Glutamatergic neuron (in vitro differentiated cells): ENCODE measurements at regions not wholly inside any gene's neighbourhood (a gene's known extent, or its start where the extent isn't known, plus 50 kb on each side); places are given as distances from the start of the nearest gene placed in this dataset.

Source experiments
- DNase-seq: peaks from one replicate; pipeline ENCODE4 v3.0.0; 2022
- H3K27ac Mint-ChIP-seq: one replicate; pipeline ENCODE4 v1.8.0; 2020; ENCODE audit warnings: mild to moderate bottlenecking, mixed read lengths, inconsistent platforms; ENCODE audit not compliant: unreplicated experiment
- H3K27me3 Mint-ChIP-seq: one replicate; pipeline ENCODE4 v1.8.0; 2020; ENCODE audit warnings: mild to moderate bottlenecking, moderate library complexity, mixed read lengths, inconsistent platforms; ENCODE audit not compliant: unreplicated experiment
- H3K36me3 Mint-ChIP-seq: one replicate; pipeline ENCODE4 v1.8.0; 2020; ENCODE audit warnings: mild to moderate bottlenecking, mixed read lengths, inconsistent platforms; ENCODE audit not compliant: unreplicated experiment
- H3K4me1 Mint-ChIP-seq: one replicate; pipeline ENCODE4 v1.8.0; 2020; ENCODE audit warnings: mild to moderate bottlenecking, low read depth, mixed read lengths, inconsistent platforms; ENCODE audit not compliant: unreplicated experiment
- H3K4me3 Mint-ChIP-seq: one replicate; pipeline ENCODE4 v1.8.0; 2020; ENCODE audit warnings: mild to moderate bottlenecking, mixed read lengths, inconsistent platforms; ENCODE audit not compliant: unreplicated experiment
- H3K9me3 Mint-ChIP-seq: one replicate; pipeline ENCODE4 v1.8.0; 2020; ENCODE audit warnings: mild to moderate bottlenecking, moderate library complexity, mixed read lengths, inconsistent platforms; ENCODE audit not compliant: unreplicated experiment
- TF ChIP-seq, protein P1 (sequence below): fragments of 200-600 bp; sonication (generic); IDR thresholded peaks from one replicate; pipeline ENCODE4 v1.5.0; 2021; ENCODE audit not compliant: partially characterized antibody, unreplicated experiment

DNA sequence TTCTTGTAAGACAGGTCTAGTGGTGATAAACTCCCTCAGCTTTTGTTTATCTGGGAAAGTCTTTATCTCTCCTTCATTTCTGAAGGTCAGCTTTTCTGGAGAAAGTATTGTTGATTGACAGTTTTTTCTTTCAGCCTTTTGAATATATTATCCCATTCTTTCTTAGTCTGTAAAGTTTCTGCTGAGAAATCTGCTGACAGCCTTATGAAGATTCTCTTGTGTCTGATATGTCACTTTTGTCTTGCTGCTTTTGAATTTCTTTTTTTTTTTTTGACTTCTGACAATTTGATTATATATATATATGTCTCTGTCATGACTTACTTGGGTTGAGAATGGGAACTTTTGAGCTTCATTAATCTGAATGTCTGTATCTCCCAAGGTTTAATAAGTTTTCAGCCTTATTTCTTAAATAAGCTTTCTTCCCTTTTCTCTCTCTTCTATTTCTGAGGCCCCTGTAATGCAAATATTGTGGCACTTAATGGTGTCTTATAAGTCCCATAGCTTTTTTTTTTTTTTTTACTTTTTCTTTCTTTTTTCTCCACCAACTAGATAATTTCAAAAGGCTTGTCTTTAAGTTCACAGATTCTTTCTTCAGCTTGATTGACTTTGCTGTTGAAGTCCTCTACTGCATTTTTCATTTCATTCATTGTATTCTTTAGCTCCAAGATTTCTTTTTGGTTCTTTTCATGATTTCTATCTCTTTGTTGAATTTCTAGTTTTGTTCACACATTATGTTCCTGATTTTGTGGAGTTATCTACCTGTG, 81.4 kb upstream of the IL6 start:
- DNase-seq: no peak
- Mint-ChIP-seq H3K4me3 (no peak overlapping the region), H3K36me3 (peaks cover 48% of the 10 kb centered on the region), H3K9me3 (peaks cover 6% of the 10 kb centered on the region), H3K4me1 (no peaks in the 10 kb centered on the region), H3K27ac (peak overlapping the region; percentile 19), H3K27me3 (peaks cover 4% of the 10 kb centered on the region)
- TF ChIP-seq, protein P1, sequence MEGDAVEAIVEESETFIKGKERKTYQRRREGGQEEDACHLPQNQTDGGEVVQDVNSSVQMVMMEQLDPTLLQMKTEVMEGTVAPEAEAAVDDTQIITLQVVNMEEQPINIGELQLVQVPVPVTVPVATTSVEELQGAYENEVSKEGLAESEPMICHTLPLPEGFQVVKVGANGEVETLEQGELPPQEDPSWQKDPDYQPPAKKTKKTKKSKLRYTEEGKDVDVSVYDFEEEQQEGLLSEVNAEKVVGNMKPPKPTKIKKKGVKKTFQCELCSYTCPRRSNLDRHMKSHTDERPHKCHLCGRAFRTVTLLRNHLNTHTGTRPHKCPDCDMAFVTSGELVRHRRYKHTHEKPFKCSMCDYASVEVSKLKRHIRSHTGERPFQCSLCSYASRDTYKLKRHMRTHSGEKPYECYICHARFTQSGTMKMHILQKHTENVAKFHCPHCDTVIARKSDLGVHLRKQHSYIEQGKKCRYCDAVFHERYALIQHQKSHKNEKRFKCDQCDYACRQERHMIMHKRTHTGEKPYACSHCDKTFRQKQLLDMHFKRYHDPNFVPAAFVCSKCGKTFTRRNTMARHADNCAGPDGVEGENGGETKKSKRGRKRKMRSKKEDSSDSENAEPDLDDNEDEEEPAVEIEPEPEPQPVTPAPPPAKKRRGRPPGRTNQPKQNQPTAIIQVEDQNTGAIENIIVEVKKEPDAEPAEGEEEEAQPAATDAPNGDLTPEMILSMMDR: no peak

DNA sequence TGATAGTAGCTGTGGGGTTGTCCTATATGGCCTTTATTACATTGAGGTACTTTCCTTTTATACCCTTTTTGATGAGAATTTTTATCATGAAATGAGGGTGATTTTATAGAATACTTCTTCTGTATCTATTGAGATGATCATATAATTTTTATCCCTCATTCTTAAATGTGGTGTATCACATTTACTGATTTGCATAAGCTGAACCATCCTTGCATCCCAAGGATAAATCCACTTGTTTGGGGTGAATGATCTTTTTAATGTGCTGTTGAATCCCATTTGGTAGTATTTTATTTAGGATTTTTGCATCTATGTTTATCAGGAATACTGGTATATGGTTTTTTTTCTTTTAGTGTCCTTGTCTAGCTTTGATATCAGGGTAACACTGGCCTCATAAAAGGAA, 84.5 kb upstream of the IL6 start:
- H3K9me3 Mint-ChIP-seq: peaks cover 6% of the 10 kb centered on the region
- TF ChIP-seq, protein P1: no peak
- no peak overlapping the region for H3K27ac Mint-ChIP-seq
- peaks cover 41% of the 10 kb centered on the region for H3K36me3 Mint-ChIP-seq
- peaks cover 4% of the 10 kb centered on the region for H3K27me3 Mint-ChIP-seq
- H3K4me3 Mint-ChIP-seq: no peak overlapping the region
- DNase-seq: no peak
- H3K4me1 Mint-ChIP-seq: no peaks in the 10 kb centered on the region

DNA sequence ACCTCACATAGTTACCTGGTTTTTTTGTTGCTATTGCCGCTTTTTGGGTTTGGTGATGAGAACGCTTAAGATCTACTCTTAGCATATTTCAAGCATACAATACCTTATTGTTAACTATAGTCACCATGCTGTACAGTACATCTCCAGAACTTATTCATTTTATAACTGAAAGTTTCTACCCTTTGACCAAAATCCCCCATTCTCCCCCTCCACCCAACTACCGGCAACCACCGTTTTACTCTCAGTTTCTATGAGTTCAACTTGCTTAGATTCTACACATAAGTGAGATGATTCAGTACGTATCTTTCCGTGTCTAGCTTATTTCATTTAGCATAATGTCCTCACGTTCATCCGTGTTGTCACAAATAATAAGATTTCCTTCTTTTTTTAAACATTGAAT, 86.7 kb upstream of the IL6 start:
- Mint-ChIP-seq H3K9me3 (peaks cover 4% of the 10 kb centered on the region), H3K4me1 (no peaks in the 10 kb centered on the region), H3K36me3 (peaks cover 27% of the 10 kb centered on the region), H3K27me3 (peaks cover 2% of the 10 kb centered on the region), H3K27ac (no peak overlapping the region), H3K4me3 (no peak overlapping the region)
- DNase-seq: no peak
- TF ChIP-seq, protein P1: no peak

DNA sequence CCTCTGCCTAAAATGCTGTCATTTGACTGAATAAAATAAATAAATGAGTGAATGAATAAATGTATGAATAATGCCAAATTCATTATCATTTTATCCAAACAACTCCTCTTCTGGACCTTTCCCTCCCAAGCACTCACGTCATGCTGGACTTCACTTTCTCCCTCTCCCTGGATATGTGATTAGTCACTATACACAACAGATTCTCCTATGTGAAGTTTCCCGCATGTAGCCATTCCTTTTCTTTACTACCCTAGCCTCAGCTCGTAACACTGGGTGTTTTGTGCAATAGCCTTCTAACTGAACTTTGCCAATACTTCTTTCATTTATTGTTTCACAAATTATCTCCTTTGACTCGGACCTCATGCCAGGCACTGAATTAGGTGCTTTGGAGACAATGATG, 87.6 kb upstream of the IL6 start:
- H3K9me3 Mint-ChIP-seq: peaks cover 5% of the 10 kb centered on the region
- peaks cover 26% of the 10 kb centered on the region for H3K36me3 Mint-ChIP-seq
- H3K27ac Mint-ChIP-seq: no peak overlapping the region
- peaks cover 2% of the 10 kb centered on the region for H3K27me3 Mint-ChIP-seq
- TF ChIP-seq, protein P1: no peak
- DNase-seq: no peak
- H3K4me3 Mint-ChIP-seq: no peak overlapping the region
- no peaks in the 10 kb centered on the region for H3K4me1 Mint-ChIP-seq

DNA sequence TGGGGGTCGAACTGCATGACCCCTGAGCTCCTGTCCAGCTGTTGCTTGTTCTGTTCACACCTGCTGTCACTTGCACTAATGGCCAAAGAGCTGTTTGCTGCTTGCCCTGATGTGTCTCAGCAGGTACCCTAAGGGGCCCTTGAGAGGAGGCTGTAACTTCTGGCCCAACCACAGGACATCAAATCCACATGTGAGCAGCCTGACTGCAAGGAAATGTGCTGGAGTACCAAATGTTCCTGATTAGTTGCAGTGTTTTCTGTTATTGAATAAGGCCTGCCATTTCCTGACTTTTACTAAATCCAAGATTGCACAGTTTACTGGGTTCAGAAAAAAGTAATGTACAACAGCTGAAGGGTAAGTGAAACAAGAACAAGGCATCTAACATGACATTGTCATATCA, 91.7 kb upstream of the IL6 start:
- Mint-ChIP-seq H3K27me3 (no peaks in the 10 kb centered on the region), H3K9me3 (peaks cover 5% of the 10 kb centered on the region), H3K36me3 (peaks cover 4% of the 10 kb centered on the region), H3K4me1 (no peaks in the 10 kb centered on the region), H3K4me3 (no peak overlapping the region), H3K27ac (no peak overlapping the region)
- DNase-seq: no peak
- TF ChIP-seq, protein P1: no peak
